Kidney tubule cell (primary cell): ENCODE measurements at regions not wholly inside any gene's neighbourhood (a gene's known extent, or its start where the extent isn't known, plus 50 kb on each side); places are given as distances from the start of the nearest gene placed in this dataset.

Experiments
- DNase-seq: peaks from one replicate; pipeline ENCODE4 v3.0.0-alpha.2; 2018; ENCODE audit warnings: low spot score

DNA sequence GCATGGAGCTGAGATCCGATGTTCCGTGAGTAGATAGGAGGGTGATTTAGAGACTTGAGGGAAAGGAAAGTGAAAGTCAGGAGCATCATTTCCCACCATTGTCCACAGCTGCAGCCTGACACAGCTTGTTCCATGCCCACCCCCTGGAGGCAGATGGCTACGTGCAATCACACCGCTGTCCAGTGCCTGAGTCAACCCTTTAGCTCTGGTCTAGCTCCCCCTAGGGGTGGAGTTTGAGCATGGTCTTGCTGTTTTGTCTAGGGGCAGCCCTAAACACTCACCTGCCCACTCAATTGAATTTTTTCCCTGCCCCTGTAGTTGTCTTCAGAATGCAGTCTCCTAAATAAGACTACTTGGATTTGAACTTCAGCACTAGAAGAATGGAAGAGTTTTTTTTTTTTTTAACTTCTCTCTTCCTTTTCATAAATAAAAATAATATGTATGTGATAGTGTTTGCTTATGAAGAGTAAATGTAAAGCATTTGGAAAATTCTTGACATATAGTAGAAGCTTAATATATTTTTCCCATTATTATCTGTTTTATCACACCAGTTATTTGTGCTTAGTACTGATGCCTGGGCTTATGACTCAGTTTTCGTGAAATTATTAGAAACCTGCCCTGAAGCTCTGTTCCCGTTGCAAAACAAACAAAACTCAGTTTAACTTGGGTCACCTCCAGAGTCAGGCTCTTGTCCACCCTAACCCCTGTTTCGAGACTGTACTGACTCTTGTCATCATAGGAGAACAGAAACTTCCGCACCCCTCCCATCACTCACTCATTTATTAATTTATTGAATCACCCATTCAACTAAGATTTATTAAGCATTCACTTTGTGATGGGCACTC, 814.8 kb downstream of the MAFB start:
- peak; percentile 82 for DNase-seq

GRCh38 chr20:39873286-39873685, 815.8 kb downstream of the MAFB start:
- DNase-seq, result no peak

- no peak for DNase-seq
Measured at GRCh38 chr20:39871013-39871412, 818.0 kb downstream of the MAFB start.

DNA sequence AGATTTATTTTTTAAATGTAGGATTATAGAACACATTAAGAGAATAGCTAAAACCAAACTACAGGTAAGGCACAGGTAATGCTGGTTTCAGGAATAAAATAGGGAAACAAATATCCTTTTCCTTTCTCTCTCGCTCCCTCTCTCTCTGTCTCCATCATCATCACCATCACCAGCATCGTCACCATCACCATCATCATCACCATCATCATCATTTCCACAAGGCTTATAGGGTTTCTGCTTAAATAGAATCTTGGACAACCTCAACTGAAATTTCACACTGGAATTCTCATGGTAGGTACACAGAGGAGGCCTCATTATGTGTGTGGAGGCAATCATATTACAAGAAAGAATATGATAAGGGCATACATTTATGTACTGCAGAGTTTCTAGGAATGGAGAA, 823.6 kb downstream of the MAFB start:
- no peak for DNase-seq

DNA sequence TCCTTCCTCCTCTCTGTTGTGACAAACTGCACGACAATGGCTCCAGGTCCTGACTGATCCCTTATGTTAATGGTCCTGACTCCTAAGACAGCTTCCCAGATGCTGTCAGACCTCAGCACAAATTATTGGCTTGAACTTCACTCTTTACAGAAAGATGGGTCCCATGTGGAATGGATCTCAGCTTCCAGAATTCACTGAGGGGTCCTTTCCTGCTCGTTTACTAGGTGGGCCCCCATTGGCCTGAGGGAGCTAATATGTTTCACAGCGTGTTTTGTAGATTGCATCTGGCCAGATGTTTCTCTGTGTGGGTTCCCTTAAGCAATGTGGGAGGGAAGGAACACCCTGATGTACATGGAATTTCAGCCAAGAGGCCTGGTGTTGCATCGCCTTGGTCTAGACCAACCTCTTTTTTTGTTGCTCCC, 826.6 kb downstream of the MAFB start:
- DNase-seq, result no peak

- no peak for DNase-seq
Measured at GRCh38 chr20:39861381-39861780, 827.7 kb downstream of the MAFB start.

DNA sequence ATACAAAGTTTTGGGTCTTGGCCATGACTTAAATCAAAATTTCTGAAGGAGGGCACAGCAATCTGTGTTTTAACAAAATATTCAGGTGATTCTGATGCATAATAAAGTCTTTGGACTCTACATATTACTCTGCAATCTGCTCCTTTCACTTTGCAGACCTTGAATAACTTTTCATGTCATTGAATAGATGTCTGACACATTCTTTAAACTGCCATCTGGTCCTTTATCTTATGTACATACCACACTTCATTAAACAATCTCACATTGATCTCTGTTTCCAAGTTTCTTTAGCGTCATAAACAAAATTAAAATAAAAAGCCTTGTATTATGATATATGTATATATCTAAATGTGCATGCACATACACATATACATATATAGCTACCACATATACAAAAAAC, 831.2 kb downstream of the MAFB start:
- no peak for DNase-seq

GRCh38 chr20:39857187-39857586, 831.8 kb downstream of the MAFB start:
- DNase-seq, result no peak

GRCh38 chr20:39855799-39856198, 833.2 kb downstream of the MAFB start:
- DNase-seq, result peak; percentile 13

DNA sequence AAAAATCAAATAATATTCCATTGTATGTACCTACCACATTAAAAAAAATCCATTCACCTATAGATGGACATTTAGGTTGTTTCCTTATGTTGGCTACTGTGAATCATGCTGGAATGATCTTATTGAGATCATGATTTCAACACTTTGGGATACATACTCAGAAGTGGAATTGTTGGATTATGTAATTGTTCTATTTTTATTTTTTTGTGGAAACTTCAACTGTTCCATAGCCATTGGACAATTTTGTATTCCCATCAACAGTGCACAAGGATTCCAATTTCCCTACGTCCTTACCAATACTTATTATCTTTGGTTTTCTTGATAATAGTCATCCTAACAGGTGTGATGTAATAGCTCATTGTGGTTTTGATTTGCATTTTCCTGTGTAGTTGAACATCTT, 834.0 kb downstream of the MAFB start:
- no peak for DNase-seq

GRCh38 chr20:39853636-39854035, 835.4 kb downstream of the MAFB start:
- peak; percentile 78 for DNase-seq

GRCh38 chr20:39853050-39853449, 836.0 kb downstream of the MAFB start:
- no peak for DNase-seq

GRCh38 chr20:39851459-39851858, 837.6 kb downstream of the MAFB start:
- DNase-seq, result peak; percentile 47

DNA sequence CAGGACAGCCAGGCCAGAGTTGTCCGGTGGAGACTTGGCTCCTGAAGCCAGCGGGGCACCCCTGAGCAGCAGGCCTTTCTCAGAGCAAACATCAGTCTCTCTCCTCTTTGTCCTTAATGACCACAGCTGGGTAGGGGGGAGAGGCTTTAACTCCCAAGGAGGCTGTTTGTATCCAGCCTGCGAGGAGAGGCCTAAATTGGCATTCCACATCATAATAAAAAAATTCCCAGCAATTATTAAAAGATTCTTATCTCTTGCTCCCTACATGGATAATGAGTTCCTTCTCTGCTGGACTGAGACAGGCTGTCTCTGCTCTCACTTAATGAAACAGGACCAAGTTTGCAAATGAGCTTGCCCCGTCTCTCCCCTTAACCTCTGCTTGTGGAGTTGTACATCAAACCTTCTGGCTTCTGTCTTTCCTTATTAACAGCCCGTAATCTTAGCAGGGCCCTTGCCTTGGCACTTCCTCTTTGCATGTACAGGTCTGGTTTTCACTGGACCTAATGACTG, 838.2 kb downstream of the MAFB start:
- no peak for DNase-seq

DNA sequence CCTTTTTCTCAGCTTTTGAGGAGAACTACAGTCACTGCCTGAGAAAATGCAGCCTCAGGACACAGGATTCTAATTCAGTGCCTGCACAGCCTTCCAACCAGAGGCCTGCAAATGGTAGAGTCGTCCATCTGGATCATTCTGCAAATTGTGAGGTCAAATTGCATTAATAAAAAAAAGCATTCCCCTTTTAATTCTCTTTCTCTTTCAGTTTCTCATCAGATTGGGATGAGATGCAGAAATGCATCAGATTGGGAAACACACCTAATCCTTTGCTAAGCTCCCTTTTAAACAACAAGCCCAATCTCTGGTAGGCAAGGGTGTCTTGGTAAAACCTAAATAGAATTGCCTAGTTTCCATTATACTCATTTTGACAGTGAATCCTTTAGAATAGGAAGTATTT, 838.8 kb downstream of the MAFB start:
- DNase-seq, result no peak

DNA sequence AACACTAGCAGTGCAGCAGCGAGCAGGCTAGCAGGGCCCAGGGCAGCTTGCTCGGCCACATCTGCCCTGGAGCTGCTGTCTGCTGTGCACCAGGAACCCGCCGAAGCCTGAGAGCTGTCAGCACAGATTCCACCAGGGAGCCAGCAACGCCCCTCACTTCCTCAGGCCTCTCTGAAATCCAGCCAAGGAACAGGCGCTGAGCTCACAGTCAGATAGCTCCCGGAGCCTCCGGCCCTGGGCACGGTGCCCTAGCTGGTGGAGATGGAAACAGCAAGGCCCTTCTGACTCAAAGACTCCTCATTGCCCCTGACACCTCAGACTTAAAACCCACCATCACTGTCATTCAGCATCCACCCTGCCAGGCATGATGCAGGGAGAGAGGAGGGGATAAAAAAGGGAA, 839.4 kb downstream of the MAFB start:
- peak; percentile 68 for DNase-seq

DNA sequence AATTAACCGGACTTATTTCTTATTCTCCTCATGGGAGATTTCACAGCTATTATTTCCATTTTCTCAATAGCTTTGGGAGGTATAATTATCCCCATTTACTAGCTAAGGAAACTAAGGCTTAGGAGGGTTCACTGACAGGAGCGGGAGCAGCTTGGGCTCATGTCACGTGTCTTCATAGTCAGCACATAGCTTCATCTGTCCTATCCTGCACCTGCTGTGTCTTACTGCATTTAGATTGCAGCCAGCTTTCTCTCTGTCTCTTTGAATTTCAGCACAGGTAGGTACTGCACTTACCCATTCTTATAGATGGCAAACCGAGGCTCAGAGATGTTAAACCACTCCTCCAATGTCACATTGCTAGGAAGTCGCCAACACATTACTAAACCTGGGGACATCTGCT, 839.9 kb downstream of the MAFB start:
- no peak for DNase-seq

GRCh38 chr20:39839399-39840119, 849.5 kb downstream of the MAFB start:
- no peak for DNase-seq

DNA sequence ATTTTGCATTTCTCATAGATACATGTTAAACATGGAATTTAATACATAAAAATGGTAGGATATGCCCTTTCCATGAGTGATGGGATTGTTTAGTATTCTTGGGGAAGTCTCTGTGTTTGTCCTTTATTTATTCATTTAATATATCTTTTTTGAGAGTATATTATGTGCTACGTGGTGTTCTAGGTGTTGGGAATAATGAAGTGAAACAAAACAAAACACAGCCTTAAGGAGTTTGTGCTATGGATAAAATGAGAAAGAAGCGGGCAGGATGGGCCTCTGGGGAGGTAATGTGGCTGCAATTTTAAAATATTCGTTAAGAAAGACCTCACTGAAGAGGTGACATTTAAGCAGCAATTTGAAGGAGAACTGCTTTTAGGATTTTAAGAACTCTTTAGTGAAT, 851.5 kb downstream of the MAFB start:
- no peak for DNase-seq

- DNase-seq, result no peak
Measured at GRCh38 chr20:39835130-39835842, 853.8 kb downstream of the MAFB start.

DNA sequence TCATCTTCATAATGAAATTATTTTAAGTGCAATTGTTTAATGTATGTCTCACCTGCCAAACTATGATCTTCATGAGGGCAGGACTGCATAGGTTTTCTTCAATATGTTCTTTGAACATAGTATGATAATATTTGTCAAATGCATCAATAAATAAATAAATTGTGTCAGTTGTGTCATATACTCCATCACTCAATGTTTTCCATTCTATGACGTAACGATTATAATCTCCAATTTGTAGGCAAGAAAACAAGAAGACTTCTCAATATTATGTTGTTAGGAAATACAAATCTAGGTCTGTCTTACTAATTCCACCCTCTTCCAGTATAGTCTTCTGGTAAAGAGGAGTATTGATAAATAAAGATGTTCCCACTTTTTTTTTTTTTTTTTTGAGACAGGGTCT, 858.1 kb downstream of the MAFB start:
- no peak for DNase-seq

DNA sequence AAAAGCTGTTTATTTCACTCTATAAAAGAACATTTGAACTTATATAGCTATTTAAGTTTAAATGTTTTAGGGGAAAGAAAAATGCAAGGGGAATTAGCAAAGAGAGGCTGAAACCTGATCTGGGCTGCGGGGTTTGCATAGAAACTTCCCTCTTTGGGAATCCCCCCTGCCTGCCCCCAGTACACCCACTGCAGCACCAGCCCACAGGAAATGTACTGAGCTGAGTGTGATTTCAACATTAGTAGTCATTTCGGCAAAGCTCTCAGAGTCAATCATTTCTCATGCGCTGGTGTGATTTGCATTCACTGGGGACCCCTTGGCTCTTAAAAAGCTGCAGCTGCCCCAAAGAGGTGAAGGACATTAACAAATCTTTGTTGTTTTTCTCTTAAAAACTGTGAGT, 859.4 kb downstream of the MAFB start:
- no peak for DNase-seq

- DNase-seq, result peak; percentile 6
Measured at GRCh38 chr20:39829256-39829655, 859.8 kb downstream of the MAFB start.
